H9 (cell line): ENCODE measurements at regions not wholly inside any gene's neighbourhood (a gene's known extent, or its start where the extent isn't known, plus 50 kb on each side); places are given as distances from the start of the nearest gene placed in this dataset.

ENCODE experiments used
- DNase-seq: peaks from one replicate; pipeline ENCODE4 v3.0.0-alpha.2; 2017
- H2AFZ ChIP-seq: one replicate; pipeline ENCODE4 v1.6.1; 2013; ENCODE audit warnings: mild to moderate bottlenecking, low read length, control low read depth, moderate library complexity
- H2AK5ac ChIP-seq: 2 replicates; pipeline ENCODE4 v1.6.1; 2013; ENCODE audit warnings: low read length, control low read depth, mixed read lengths; ENCODE audit not compliant: insufficient read length
- H2BK120ac ChIP-seq: one replicate; pipeline ENCODE4 v1.6.1; 2013; ENCODE audit warnings: low read depth, mild to moderate bottlenecking, low read length, control low read depth, inconsistent platforms; ENCODE audit not compliant: poor library complexity, severe bottlenecking
- H2BK12ac ChIP-seq: 2 replicates; pipeline ENCODE4 v1.6.1; 2013; ENCODE audit warnings: low read length, control low read depth, mixed read lengths, low read depth; ENCODE audit not compliant: insufficient read length
- H2BK15ac ChIP-seq: 2 replicates; pipeline ENCODE4 v1.6.1; 2013; ENCODE audit warnings: low read depth, low read length, control low read depth
- H2BK20ac ChIP-seq: one replicate; pipeline ENCODE4 v1.6.1; 2013; ENCODE audit warnings: low read depth, mild to moderate bottlenecking, low read length, control low read depth, inconsistent platforms; ENCODE audit not compliant: poor library complexity, severe bottlenecking
- H2BK5ac ChIP-seq: 2 replicates; pipeline ENCODE4 v1.6.1; 2013; ENCODE audit warnings: low read length, control low read depth, mixed read lengths; ENCODE audit not compliant: insufficient read length
- H3K14ac ChIP-seq: 2 replicates; pipeline ENCODE4 v1.6.1; 2013; ENCODE audit warnings: low read length, control low read depth; ENCODE audit not compliant: insufficient read depth
- H3K18ac ChIP-seq: 2 replicates; pipeline ENCODE4 v1.6.1; 2013; ENCODE audit warnings: low read depth, mild to moderate bottlenecking, mixed read lengths, low read length, control low read depth; ENCODE audit not compliant: insufficient read length
- H3K23ac ChIP-seq: 2 replicates; pipeline ENCODE4 v1.6.1; 2013; ENCODE audit warnings: low read length, control low read depth, mixed read lengths, low read depth; ENCODE audit not compliant: insufficient read length
- H3K23me2 ChIP-seq: 2 replicates; pipeline ENCODE4 v1.6.1; 2013; ENCODE audit warnings: low read depth, mild to moderate bottlenecking, mixed read lengths, low read length, control low read depth; ENCODE audit not compliant: insufficient read length, poor library complexity, severe bottlenecking
- H3K27ac ChIP-seq: 2 replicates; pipeline ENCODE4 v1.5.1; 2013; ENCODE audit warnings: low read length, control low read depth, mixed read lengths, low read depth; ENCODE audit not compliant: insufficient read length
- H3K27me3 ChIP-seq: 2 replicates; pipeline ENCODE4 v1.6.1; 2013; ENCODE audit warnings: low read length, control low read depth, inconsistent platforms; ENCODE audit not compliant: insufficient read depth
- H3K4ac ChIP-seq: 2 replicates; pipeline ENCODE4 v1.6.1; 2013; ENCODE audit warnings: low read depth, mild to moderate bottlenecking, control low read depth, inconsistent platforms, low read length, moderate library complexity
- H3K4me1 ChIP-seq: 2 replicates; pipeline ENCODE4 v1.6.1; 2013; ENCODE audit warnings: low read length, control low read depth, inconsistent platforms; ENCODE audit not compliant: insufficient read depth
- H3K4me2 ChIP-seq: 2 replicates; pipeline ENCODE4 v1.6.1; 2013; ENCODE audit warnings: low read length, control low read depth, mixed read lengths; ENCODE audit not compliant: insufficient read length, insufficient read depth
- H3K56ac ChIP-seq: 2 replicates; pipeline ENCODE4 v1.6.1; 2013; ENCODE audit warnings: low read depth, mild to moderate bottlenecking, mixed read lengths, low read length, control low read depth; ENCODE audit not compliant: insufficient read length
- H3K79me1 ChIP-seq: 2 replicates; pipeline ENCODE4 v1.6.1; 2013; ENCODE audit warnings: low read depth, mild to moderate bottlenecking, moderate library complexity, low read length, control low read depth, inconsistent platforms; ENCODE audit not compliant: insufficient read depth, poor library complexity, severe bottlenecking
- H3K79me2 ChIP-seq: 2 replicates; pipeline ENCODE4 v1.6.1; 2013; ENCODE audit warnings: low read length, control low read depth, inconsistent platforms; ENCODE audit not compliant: insufficient read depth
- H3K9ac ChIP-seq: 2 replicates; pipeline ENCODE4 v1.6.1; 2013; ENCODE audit warnings: low read length, control low read depth, mixed read lengths; ENCODE audit not compliant: insufficient read length; ENCODE audit errors: extremely low read depth
- H3K9me3 ChIP-seq: one replicate; pipeline ENCODE4 v1.6.1; 2013; ENCODE audit warnings: low read depth, low read length, inconsistent platforms; ENCODE audit not compliant: control insufficient read depth
- H3T11ph ChIP-seq: one replicate; pipeline ENCODE4 v1.6.1; 2013; ENCODE audit warnings: mild to moderate bottlenecking, low read length, control low read depth, inconsistent platforms
- H4K20me1 ChIP-seq: one replicate; pipeline ENCODE4 v1.6.1; 2013; ENCODE audit not compliant: control insufficient read depth, insufficient read length, insufficient read depth
- H4K5ac ChIP-seq: 2 replicates; pipeline ENCODE4 v1.6.1; 2013; ENCODE audit warnings: low read depth, mild to moderate bottlenecking, mixed read lengths, low read length, control low read depth; ENCODE audit not compliant: insufficient read length
- H4K8ac ChIP-seq: replicated peaks from 2 replicates; pipeline ENCODE4 v1.6.1; 2013; ENCODE audit warnings: low read length, control low read depth, mixed read lengths, low read depth; ENCODE audit not compliant: insufficient read length
- H4K91ac ChIP-seq: 2 replicates; pipeline ENCODE4 v1.6.1; 2013; ENCODE audit warnings: low read depth, mild to moderate bottlenecking, moderate library complexity, mixed read lengths, low read length, control low read depth; ENCODE audit not compliant: insufficient read length
- H3K27ac Mint-ChIP-seq, 3 experiments: 2 replicates in 2 of 3; 3 replicates in 1 of 3; pipeline ENCODE4 v1.8.0; 2020 to 2021; ENCODE audit warnings: mixed read lengths in 3 of 3, mild to moderate bottlenecking in 1 of 3, moderate library complexity in 1 of 3
- H3K27me3 Mint-ChIP-seq: 2 replicates; pipeline ENCODE4 v1.8.0; 2021; ENCODE audit warnings: low read depth, mild to moderate bottlenecking, moderate library complexity, mixed read lengths
- H3K36me3 Mint-ChIP-seq, 3 experiments: 2 replicates in 2 of 3; 3 replicates in 1 of 3; pipeline ENCODE4 v1.8.0; 2020 to 2021; ENCODE audit warnings: low read depth in 3 of 3, mixed read lengths in 3 of 3; ENCODE audit not compliant: insufficient read depth in 1 of 3
- H3K4me1 Mint-ChIP-seq, 2 experiments: 2 replicates each; pipeline ENCODE4 v1.8.0; 2020; ENCODE audit warnings: mixed read lengths in 2 of 2
- H3K4me3 Mint-ChIP-seq, 2 experiments: 2 replicates in 1 of 2; 3 replicates in 1 of 2; pipeline ENCODE4 v1.8.0; 2020 to 2021; ENCODE audit warnings: mild to moderate bottlenecking in 2 of 2, mixed read lengths in 2 of 2, moderate library complexity in 1 of 2
- H3K9me3 Mint-ChIP-seq, 2 experiments: 2 replicates in 1 of 2; 3 replicates in 1 of 2; pipeline ENCODE4 v1.8.0; 2020; ENCODE audit warnings: mild to moderate bottlenecking in 2 of 2, mixed read lengths in 2 of 2, moderate library complexity in 1 of 2
- WGBS: extraction: QIAGEN DNeasy Blood & Tissue Kit; methylation state at CpG from one replicate; pipeline ENCODE4 v1.1.7; 2013; ENCODE audit warnings: missing lambda C conversion rate, low lambda C conversion rate, mixed read lengths; ENCODE audit not compliant: insufficient read length; ENCODE audit errors: extremely low coverage; 5-methylcytosine and 5-hydroxymethylcytosine counted together
- TF ChIP-seq, protein P1 (sequence below): fragments of 200-600 bp; sonication (generic); conservative IDR thresholded peaks from 3 replicates; pipeline ENCODE4 v1.8.0; 2021; ENCODE audit warnings: antibody characterized with exemption, mild to moderate bottlenecking

DNA sequence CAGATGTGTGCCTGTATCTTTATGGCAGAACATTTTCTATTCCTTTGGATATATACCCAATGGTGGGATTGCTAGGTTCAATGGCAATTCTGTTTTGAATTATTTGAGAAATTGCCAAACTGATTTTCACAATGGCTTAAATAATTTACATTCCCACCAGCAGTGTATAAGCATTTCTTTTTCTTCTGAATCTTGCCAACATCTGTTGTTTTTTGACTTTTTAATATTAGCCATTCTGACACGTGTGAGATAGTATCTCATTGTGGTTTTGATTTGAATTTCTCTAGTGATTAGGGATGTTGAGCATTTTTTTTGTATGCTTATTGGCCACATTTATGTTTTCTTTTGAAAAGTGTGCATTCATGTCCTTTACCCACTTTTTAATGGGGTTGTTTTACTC is 864.3 kb upstream of the ADAMTS5 start:
- no peaks in the 10 kb centered on the region for H3K27me3 ChIP-seq
- H4K5ac ChIP-seq = no peak overlapping the region
- no peaks in the 10 kb centered on the region for H3K79me2 ChIP-seq
- H3K9me3 ChIP-seq = no peaks in the 10 kb centered on the region
- no peak overlapping the region for H2AFZ ChIP-seq
- no peak overlapping the region for H2AK5ac ChIP-seq
- H3K27ac ChIP-seq = no peak overlapping the region
- H3K18ac ChIP-seq = no peak overlapping the region
- WGBS = no CpG with 5 or more reads among the region's 1 CpG
- no peaks in the 10 kb centered on the region for H3K27me3 Mint-ChIP-seq
- H3K4ac ChIP-seq = no peak overlapping the region
- H3K9ac ChIP-seq = no peak overlapping the region
- no peak overlapping the region for H2BK12ac ChIP-seq
- H3K4me2 ChIP-seq = no peak overlapping the region
- no peak overlapping the region for H3K27ac Mint-ChIP-seq
- no peak overlapping the region for H2BK5ac ChIP-seq
- no peak overlapping the region for H3K56ac ChIP-seq
- no peak overlapping the region for H3K4me3 Mint-ChIP-seq
- H3K9me3 Mint-ChIP-seq = peaks cover 0 to 7% of the 10 kb centered on the region in 2 experiments; a peak in 1 of 5 replicates
- H2BK20ac ChIP-seq = no peak overlapping the region
- H3K23ac ChIP-seq = no peak overlapping the region
- peaks cover 0 to 4% (median 2%) of the 10 kb centered on the region in 3 experiments; a peak in 2 of 7 replicates for H3K36me3 Mint-ChIP-seq
- TF ChIP-seq, protein P1, sequence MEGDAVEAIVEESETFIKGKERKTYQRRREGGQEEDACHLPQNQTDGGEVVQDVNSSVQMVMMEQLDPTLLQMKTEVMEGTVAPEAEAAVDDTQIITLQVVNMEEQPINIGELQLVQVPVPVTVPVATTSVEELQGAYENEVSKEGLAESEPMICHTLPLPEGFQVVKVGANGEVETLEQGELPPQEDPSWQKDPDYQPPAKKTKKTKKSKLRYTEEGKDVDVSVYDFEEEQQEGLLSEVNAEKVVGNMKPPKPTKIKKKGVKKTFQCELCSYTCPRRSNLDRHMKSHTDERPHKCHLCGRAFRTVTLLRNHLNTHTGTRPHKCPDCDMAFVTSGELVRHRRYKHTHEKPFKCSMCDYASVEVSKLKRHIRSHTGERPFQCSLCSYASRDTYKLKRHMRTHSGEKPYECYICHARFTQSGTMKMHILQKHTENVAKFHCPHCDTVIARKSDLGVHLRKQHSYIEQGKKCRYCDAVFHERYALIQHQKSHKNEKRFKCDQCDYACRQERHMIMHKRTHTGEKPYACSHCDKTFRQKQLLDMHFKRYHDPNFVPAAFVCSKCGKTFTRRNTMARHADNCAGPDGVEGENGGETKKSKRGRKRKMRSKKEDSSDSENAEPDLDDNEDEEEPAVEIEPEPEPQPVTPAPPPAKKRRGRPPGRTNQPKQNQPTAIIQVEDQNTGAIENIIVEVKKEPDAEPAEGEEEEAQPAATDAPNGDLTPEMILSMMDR = no peak
- H3K23me2 ChIP-seq = no peaks in the 10 kb centered on the region
- H4K20me1 ChIP-seq = no peaks in the 10 kb centered on the region
- no peak overlapping the region for H3K14ac ChIP-seq
- H3T11ph ChIP-seq = no peak overlapping the region
- no peaks in the 10 kb centered on the region for H3K4me1 ChIP-seq
- no peaks in the 10 kb centered on the region for H3K79me1 ChIP-seq
- no peak overlapping the region for H4K8ac ChIP-seq
- H3K4me1 Mint-ChIP-seq = no peaks in the 10 kb centered on the region
- H4K91ac ChIP-seq = no peak overlapping the region
- H2BK120ac ChIP-seq = no peak overlapping the region
- no peak for DNase-seq
- no peak overlapping the region for H2BK15ac ChIP-seq
